ENCODE measurements at regions not wholly inside any gene's neighbourhood (a gene's known extent, or its start where the extent isn't known, plus 50 kb on each side); places are given as distances from the start of the nearest gene placed in this dataset.

DNA sequence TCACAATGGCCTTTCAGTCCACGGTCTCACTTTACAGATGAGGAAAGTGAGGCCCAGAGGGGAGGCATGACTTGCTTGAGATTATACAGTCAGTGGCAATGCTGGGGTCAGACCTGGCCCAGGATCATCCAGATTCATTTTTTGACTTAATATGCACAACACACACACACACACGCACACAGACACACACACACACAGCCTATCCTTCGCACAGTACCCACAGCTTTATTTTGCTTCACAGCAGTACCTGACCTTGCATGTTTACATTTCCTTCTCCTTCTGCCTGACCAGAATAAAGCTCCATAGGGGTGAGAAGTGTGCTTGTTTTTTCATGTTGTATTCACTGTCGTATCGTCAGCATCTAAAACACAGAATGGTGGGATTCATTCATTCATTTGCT, 79.8 kb downstream of the VEGFA start:
- no peak for DNase-seq (ENCODE audit: low read depth)
- TF ChIP-seq, protein P1, sequence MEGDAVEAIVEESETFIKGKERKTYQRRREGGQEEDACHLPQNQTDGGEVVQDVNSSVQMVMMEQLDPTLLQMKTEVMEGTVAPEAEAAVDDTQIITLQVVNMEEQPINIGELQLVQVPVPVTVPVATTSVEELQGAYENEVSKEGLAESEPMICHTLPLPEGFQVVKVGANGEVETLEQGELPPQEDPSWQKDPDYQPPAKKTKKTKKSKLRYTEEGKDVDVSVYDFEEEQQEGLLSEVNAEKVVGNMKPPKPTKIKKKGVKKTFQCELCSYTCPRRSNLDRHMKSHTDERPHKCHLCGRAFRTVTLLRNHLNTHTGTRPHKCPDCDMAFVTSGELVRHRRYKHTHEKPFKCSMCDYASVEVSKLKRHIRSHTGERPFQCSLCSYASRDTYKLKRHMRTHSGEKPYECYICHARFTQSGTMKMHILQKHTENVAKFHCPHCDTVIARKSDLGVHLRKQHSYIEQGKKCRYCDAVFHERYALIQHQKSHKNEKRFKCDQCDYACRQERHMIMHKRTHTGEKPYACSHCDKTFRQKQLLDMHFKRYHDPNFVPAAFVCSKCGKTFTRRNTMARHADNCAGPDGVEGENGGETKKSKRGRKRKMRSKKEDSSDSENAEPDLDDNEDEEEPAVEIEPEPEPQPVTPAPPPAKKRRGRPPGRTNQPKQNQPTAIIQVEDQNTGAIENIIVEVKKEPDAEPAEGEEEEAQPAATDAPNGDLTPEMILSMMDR (IDR thresholded peaks at IDR 0.05; ENCODE audit: low read depth, low read length, missing control alignments), result no peak
- H3K4me3 ChIP-seq (ENCODE audit: low read depth, low read length), result no peak overlapping the region

DNA sequence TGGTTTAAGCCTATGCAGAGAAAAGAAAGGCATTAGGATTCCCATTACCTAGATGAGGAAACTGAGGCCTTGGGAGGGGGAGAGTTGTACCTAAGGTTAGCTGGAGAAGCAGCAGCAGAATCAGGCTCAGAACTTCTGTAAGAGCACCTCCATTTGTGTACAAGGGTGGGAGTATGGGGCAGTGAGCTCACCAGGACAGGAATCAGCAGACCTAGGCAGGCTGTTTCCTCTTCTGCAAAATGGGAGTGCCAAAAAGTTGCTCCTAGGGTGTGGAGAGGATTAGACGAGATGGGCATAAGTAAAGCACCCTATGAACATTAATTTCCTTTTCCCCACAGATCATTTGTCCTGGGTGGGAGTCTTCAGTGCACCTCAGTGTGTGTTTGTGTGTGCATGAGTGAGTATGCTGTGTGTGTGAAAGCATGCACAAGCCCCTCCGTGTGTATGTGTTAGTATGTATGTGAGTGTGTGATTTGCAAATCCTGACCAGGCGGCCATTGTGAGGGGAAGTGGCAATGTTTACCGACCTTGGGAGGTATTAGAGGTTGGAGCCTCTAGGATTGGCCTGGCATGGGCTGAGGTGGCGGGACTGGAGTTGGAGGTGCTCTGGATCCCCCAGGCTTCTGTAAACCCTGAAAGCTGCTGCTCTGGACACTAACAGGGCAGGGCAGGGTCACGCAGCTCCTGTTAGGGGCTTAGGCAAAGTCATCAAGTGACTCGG, 78.8 kb downstream of the VEGFA start:
- no peak overlapping the region for H3K4me3 ChIP-seq (ENCODE audit: low read depth, low read length)
- no peak for DNase-seq (ENCODE audit: low read depth)
- TF ChIP-seq, protein P1 (IDR thresholded peaks at IDR 0.05; ENCODE audit: low read depth, low read length, missing control alignments), result no peak

- DNase-seq (ENCODE audit: low read depth), result no peak
- TF ChIP-seq, protein P1 (IDR thresholded peaks at IDR 0.05; ENCODE audit: low read depth, low read length, missing control alignments), result no peak
- H3K4me3 ChIP-seq (ENCODE audit: low read depth, low read length), result no peak overlapping the region
These were observed 78.0 kb downstream of the VEGFA start for GRCh38 chr6:43847741-43848630.

DNA sequence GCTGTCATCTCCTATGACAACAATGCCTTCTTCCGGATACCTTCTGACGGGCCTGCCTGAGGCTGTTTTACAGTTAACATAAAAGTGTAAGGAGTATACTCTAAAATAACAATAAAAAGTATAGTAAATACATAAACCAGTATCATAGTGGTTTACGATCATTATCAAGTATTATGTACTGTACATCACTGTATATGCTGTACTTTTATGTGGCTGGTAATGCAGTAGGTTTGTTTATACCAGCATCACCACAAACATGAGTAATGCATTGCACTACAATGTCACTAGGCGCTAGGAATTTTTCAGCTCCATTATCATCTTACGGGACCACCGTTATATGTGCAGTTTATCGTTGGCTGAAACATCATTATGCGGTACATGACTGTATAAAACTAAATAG, 76.5 kb downstream of the VEGFA start:
- TF ChIP-seq, protein P1 (IDR thresholded peaks at IDR 0.05; ENCODE audit: low read depth, low read length, missing control alignments), result no peak
- no peak for DNase-seq (ENCODE audit: low read depth)

DNA sequence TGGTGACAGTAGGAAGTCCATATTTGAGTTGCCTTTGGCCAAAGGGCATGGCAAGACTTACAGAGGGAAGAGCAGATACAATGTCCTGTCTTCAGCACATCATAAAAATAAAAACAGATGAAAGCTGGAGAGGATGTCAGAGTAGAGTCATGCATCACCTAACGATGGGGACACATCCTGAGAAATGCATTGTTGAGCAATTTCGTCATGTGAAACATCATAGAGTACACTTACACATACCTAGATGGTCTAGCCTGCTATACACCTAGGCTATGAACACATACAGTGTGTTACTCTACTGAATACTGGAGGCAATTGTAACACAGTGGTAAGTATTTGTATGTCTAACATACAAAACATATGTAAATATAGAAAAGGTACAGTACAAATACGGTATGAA, 75.6 kb downstream of the VEGFA start:
- no peak for DNase-seq (ENCODE audit: low read depth)
- TF ChIP-seq, protein P1 (IDR thresholded peaks at IDR 0.05; ENCODE audit: low read depth, low read length, missing control alignments), result no peak
- H3K4me3 ChIP-seq (ENCODE audit: low read depth, low read length), result no peak overlapping the region

More for the DNA sequence above, 76.5 kb downstream of the VEGFA start:
- no peak overlapping the region for H3K4me3 ChIP-seq (ENCODE audit: low read depth, low read length)

DNA sequence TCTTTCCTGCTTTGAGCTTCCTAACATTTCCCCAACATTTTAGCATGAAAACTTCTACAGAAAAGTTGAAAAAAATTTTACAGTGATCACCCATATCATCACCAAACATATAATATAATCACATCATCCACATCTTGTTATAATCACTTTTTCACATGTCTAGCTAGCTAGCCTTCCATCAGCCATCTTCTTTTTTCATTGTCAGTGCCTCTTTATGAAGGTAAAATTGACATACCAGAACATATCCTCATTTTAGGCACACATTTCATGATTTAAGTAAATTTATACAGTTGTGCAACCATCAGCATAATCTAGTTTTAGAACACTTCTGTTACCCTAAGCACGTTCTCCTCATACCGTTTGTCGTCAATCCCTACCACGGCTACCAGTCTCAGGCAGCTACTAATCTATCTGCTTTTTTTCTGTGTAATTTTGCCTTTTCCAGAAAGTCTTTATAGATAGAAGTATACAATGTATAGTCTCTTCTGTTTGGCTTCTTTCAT, 73.7 kb downstream of the VEGFA start:
- no peak for DNase-seq (ENCODE audit: low read depth)
- no peak overlapping the region for H3K4me3 ChIP-seq (ENCODE audit: low read depth, low read length)
- TF ChIP-seq, protein P1 (IDR thresholded peaks at IDR 0.05; ENCODE audit: low read depth, low read length, missing control alignments), result no peak
